ACC112 (cell line): ENCODE measurements at regions not wholly inside any gene's neighbourhood (a gene's known extent, or its start where the extent isn't known, plus 50 kb on each side); places are given as distances from the start of the nearest gene placed in this dataset.
"Not testable (repeated sequence)": the region's sequence is repeated elsewhere in the genome, so short reads cannot be mapped to it uniquely, and the experiment has no call there.

Source experiments
- H2AFZ ChIP-seq: fragments of 200-600 bp; sonication (generic); one replicate; pipeline ENCODE4 v1.6.0; 2017; ENCODE audit warnings: antibody characterized with exemption, low read length; ENCODE audit not compliant: unreplicated experiment
- H3K27ac ChIP-seq: fragments of 200-600 bp; sonication (generic); 2 replicates; pipeline ENCODE4 v1.5.1; 2014; ENCODE audit warnings: low read depth, mild to moderate bottlenecking, antibody characterized with exemption, low read length, moderate library complexity
- H3K27me3 ChIP-seq: fragments of 200-600 bp; sonication (generic); 2 replicates; pipeline ENCODE4 v1.6.1; 2014; ENCODE audit warnings: mild to moderate bottlenecking, antibody characterized with exemption, low read length, moderate library complexity, mixed read lengths; ENCODE audit not compliant: insufficient read depth
- H3K36me3 ChIP-seq: fragments of 200-600 bp; sonication (generic); 2 replicates; pipeline ENCODE4 v1.6.1; 2016; ENCODE audit warnings: mild to moderate bottlenecking, antibody characterized with exemption, low read length, moderate library complexity, mixed read lengths; ENCODE audit not compliant: insufficient read depth
- H3K4me1 ChIP-seq: fragments of 200-600 bp; sonication (generic); one replicate; pipeline ENCODE4 v1.6.1; 2016; ENCODE audit warnings: low read length, mixed read lengths; ENCODE audit not compliant: insufficient read depth, unreplicated experiment, control insufficient read depth
- H3K4me3 ChIP-seq: fragments of 200-600 bp; sonication (generic); 2 replicates; pipeline ENCODE4 v1.5.1; 2014; ENCODE audit warnings: mild to moderate bottlenecking, low read depth, low read length
- H3K79me2 ChIP-seq: fragments of 200-600 bp; sonication (generic); one replicate; pipeline ENCODE4 v1.6.0; 2016; ENCODE audit warnings: low read length; ENCODE audit not compliant: control insufficient read depth, unreplicated experiment, insufficient read depth

DNA sequence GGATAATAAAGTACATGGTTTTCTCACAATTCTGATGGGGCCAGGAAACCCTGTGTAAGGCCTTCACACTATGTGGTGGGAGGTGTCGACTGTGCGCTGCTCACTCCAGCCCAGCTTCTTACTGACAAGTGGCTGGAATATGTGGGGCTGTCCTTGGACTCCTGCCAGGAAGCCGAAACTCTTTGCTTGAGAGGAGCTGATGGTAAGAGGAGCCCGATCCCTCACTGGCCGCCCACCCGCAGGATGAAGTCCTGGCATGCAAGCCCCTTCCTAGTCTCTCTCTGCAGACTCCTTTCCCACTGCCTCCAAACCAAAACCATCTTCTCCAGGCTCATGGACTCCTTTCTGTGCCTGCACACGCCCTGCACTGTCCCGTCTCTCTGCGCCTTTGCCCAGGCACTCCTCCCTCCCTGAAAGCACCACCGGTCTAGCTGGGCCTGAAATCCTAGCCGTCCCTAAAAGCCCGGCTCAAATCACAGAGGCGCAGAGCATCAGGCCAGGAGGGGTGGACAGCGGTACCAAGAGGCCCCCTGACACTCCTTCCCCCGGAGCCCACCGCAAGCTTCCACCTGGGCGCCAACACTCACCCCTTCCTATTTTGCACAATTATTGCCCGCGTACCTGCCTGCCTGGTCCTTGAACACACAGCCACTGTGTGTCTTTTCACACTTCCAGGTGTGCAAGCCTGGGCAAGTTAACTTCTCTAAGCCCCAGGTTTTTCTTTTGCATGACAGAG lies 125.8 kb upstream of the ZNF746 start:
- Histone ChIP-seq H3K27me3 (peaks cover 18% of the 10 kb centered on the region), H3K36me3 (peaks cover 11% of the 10 kb centered on the region; the same call in 1 of the 2 replicates), H3K79me2 (peaks cover 37% of the 10 kb centered on the region), H3K4me3 (peak overlapping the region; percentile 85), H3K4me1 (peaks cover 11% of the 10 kb centered on the region)
- H3K27ac ChIP-seq, H2AFZ ChIP-seq: not testable (repeated sequence)

DNA sequence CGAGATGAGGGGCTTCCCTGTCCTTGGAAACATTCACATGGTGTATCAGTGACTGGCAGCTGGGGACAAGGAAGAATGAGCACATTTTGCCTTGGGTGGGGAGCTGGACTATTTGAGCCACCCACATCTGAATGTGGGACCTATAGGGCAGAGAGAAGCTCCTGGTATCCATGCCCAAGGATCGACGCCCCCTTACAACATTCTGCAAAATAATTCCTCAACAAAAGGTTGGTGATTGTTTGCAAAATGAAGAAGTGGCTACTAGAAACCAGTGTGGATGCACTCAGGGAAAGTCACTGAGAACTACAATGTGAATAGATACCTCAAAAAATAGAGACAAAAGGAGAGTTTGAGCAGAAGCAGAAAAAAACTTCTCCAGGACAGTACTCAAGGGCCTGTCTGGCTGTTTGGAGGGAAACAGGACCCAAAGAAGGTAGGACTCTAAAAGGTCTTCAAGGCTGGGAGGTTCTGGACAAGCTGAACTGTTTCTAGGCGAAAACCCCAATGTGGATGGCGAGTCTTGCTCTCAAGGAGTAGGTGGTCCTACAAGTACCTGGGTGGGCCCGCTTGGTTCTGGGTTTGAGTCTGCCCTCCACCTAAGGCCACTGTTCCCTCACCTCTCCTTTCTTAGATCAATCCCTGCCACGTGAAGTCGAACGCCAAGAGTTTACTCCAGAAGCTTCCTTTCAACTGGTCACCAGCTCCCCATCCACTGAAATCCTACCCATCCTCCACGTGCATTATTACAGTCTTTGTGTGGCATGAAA lies 125.0 kb upstream of the ZNF746 start:
- Histone ChIP-seq H3K27ac (no peak overlapping the region), H3K27me3 (peaks cover 10% of the 10 kb centered on the region; the same call in 1 of the 2 replicates), H3K79me2 (peaks cover 37% of the 10 kb centered on the region), H3K36me3 (peaks cover 11% of the 10 kb centered on the region; the same call in 1 of the 2 replicates), H3K4me3 (peak overlapping the region; percentile 85), H3K4me1 (peaks cover 11% of the 10 kb centered on the region), H2AFZ (no peak overlapping the region)

DNA sequence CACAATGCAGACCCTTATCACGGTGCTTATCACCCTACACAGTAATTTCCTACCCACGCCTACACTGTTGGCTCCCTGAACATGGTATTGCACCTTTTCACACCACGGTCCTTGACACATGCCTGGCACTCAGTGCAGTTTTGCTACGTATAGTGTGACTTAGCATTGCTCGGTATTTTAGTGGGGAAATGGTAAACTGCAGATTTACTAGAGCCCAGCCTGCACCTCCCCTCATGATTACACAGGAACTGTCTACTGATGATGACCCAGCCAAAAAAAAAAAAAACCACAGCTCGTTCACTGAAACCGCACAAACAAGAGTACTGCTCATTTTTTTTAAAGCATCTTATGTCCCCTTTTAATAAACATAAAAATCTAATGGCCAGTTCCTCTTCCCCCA lies 124.2 kb upstream of the ZNF746 start:
- Histone ChIP-seq H3K36me3 (peaks cover 17% of the 10 kb centered on the region; the same call in 1 of the 2 replicates), H3K4me3 (no peak overlapping the region), H3K79me2 (peaks cover 37% of the 10 kb centered on the region), H2AFZ (no peak overlapping the region), H3K4me1 (peaks cover 11% of the 10 kb centered on the region), H3K27me3 (peaks cover 4% of the 10 kb centered on the region; the same call in 1 of the 2 replicates), H3K27ac (no peak overlapping the region)

DNA sequence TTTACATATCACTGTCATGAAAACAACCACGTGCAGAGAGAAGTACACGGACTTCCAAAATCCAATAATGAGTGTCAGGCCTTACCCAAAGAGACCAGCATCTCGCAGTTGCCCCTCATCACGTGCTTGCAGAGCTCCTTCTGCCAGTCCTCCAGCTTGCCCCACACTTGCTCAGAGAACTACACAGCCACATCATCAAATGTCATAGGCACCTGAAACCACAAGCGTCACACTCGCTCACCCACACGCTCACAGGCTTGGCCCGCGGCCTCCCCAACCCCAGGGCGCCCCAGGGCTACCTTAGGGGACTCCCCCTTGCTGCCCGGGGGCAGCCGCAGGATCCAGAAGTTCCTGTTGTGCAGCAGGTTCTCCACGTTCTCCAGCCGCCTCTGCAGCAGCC lies 123.4 kb upstream of the ZNF746 start:
- Histone ChIP-seq H3K4me1 (peaks cover 11% of the 10 kb centered on the region), H3K4me3 (no peak overlapping the region), H3K27me3 (no peaks in the 10 kb centered on the region), H3K79me2 (peaks cover 37% of the 10 kb centered on the region), H3K27ac (no peak overlapping the region), H2AFZ (no peak overlapping the region), H3K36me3 (peaks cover 17% of the 10 kb centered on the region; the same call in 1 of the 2 replicates)

DNA sequence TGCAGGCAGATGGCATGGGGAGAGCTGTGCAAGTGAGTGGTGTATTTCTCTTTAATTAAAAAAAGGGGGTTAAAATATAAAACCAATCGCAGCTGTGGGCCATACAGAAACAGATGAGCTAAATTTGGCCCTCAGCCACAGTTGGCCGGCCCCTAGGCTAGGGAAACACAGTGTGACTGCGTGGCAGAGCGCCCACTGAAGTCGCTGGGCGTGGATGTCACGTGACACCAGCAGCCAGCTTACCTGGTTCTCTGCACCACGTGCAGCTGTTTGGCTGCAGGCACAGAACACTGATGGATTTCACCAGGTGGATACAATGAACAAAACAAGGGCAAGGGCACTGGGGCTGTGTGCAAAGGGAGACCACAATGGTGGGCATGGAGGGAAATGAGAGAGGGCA lies 119.3 kb upstream of the ZNF746 start:
- peaks cover 23% of the 10 kb centered on the region; the same call in 1 of the 2 replicates for H3K36me3 ChIP-seq
- no peaks in the 10 kb centered on the region for H3K27me3 ChIP-seq
- no peak overlapping the region for H3K27ac ChIP-seq
- H3K4me3 ChIP-seq = no peak overlapping the region
- H3K4me1 ChIP-seq = no peaks in the 10 kb centered on the region
- no peak overlapping the region for H2AFZ ChIP-seq
- H3K79me2 ChIP-seq = peaks cover 12% of the 10 kb centered on the region

DNA sequence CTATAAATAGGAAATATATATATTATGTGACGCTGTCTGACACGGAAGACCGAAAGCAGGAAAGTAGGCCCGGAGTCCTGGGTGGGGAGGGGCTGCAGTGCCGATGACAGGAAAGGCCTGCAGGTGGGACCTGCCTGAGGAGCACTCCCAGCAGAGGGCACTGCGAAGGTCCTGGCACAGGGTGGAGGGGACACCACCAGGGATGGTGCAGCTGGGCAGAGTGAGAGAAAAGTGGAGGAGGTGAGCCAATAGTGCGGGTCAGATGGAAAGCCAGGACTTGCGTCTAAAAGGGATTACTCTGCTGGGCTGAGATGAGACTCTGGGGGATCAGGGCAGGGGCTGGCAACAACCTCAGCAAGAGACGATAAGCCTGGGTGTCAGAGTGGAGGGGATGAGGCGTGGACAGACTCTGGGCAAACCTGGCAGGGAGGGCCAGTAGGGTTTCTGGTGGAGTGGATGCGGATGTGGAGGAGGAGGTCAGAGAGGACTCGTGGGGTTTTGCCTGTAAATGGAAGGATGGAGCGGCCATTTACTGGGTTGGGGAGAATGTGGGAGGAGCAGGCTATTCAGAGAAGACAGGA lies 118.2 kb upstream of the ZNF746 start:
- no peak overlapping the region for H3K27ac ChIP-seq
- no peak overlapping the region for H2AFZ ChIP-seq
- no peaks in the 10 kb centered on the region for H3K27me3 ChIP-seq
- peaks cover 4% of the 10 kb centered on the region for H3K79me2 ChIP-seq
- no peak overlapping the region for H3K4me3 ChIP-seq
- H3K36me3 ChIP-seq = peaks cover 22% of the 10 kb centered on the region; the same call in 1 of the 2 replicates
- no peaks in the 10 kb centered on the region for H3K4me1 ChIP-seq

DNA sequence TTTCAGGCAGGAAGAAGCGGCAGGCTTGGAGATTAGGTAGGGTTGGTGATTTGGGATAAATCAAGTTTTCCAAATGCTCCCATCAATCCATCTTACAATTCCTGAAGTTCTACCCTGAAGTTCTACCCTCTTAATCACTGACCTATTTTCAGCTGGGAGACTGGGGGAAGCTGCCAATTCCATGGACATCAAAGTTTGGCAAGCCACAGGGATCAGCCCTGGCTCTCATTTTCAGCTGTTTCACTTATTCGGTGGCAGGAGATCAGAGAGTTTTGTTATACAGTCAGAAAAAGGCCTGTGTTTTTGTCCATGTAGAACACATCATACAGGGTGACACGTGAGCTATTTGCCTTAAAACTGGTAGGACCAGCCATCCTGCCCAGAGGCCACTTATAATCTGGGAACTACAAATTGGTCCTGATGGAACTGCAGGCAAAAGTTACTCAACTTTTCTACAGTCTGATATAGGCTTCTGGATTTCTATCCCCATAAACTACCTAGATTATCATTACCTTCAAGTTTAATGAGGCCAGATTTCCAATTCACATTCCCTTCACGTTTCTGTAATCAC lies 112.9 kb upstream of the ZNF746 start:
- Histone ChIP-seq H3K27me3 (no peaks in the 10 kb centered on the region), H3K27ac (no peak overlapping the region), H3K36me3 (peaks cover 13% of the 10 kb centered on the region; the same call in 1 of the 2 replicates), H2AFZ (no peak overlapping the region), H3K79me2 (no peaks in the 10 kb centered on the region), H3K4me3 (no peak overlapping the region), H3K4me1 (no peaks in the 10 kb centered on the region)

DNA sequence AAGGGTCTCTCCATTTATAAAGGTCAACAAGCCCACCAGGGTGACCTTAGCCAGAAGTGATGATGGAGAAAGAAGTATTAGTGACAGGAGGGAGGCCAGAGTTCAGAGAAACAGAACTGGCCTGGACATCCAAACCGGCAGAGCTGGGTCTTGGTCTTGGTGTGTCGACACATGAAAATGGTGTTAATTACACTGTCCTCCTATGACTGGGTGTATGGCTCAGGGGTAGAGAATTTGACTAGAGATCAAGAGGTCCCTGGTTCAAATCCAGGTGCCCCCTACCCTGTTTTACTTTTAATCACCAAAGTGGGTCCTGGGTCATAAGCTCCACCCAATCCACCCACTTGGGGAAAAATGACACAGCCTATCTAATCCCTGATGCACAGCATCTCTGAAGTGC lies 110.6 kb upstream of the ZNF746 start:
- H3K27ac ChIP-seq = no peak overlapping the region
- no peaks in the 10 kb centered on the region for H3K27me3 ChIP-seq

DNA sequence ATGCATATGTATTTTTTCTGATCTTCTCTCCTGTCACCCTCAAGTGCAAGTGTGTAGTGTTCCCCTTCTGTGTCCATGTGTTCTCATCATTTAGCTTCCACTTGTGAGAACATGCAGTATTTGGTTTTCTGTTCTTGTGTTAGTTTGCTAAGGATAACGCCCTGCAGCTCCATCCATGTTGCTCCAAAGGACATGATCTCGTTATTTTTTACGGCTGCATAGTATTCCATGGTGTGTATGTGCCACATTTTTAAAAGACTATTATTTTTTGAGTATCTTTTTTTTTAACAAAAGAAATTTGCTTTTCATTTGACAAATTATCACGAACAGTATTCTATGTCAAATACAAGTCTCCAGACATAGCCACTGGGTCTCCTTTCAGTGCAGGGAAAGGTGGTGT lies 110.1 kb upstream of the ZNF746 start:
- peaks cover 7% of the 10 kb centered on the region; the same call in 1 of the 2 replicates for H3K36me3 ChIP-seq

More for the DNA sequence above, 110.6 kb upstream of the ZNF746 start:
- H2AFZ ChIP-seq = no peak overlapping the region
- H3K36me3 ChIP-seq = peaks cover 8% of the 10 kb centered on the region; the same call in 1 of the 2 replicates
- H3K79me2 ChIP-seq = no peaks in the 10 kb centered on the region
- H3K4me3 ChIP-seq = no peak overlapping the region
- H3K4me1 ChIP-seq = no peaks in the 10 kb centered on the region

DNA sequence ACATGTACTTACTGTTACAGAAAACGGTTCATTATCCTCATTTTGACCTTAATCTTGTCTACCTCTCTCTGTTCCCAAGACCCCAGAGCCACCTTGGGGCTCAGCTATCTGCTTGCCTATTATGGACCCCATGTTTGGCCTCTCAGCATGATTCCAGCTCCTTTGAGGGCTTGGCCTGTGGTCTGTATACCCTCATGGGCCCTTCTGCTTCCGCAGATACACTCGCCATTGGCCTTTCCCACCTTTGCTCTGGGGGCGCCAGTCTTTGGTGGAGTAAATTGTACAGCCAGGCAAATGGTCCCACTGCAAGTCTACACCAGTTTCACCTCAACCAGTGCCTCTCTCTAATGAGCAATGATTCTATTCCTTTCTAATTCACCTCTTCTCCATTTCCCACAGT lies 109.2 kb upstream of the ZNF746 start:
- no peaks in the 10 kb centered on the region for H3K27me3 ChIP-seq
- H3K79me2 ChIP-seq = no peaks in the 10 kb centered on the region
- no peak overlapping the region for H3K27ac ChIP-seq
- no peak overlapping the region for H2AFZ ChIP-seq
- H3K4me1 ChIP-seq = no peaks in the 10 kb centered on the region
- peaks cover 7% of the 10 kb centered on the region; the same call in 1 of the 2 replicates for H3K36me3 ChIP-seq
- H3K4me3 ChIP-seq = no peak overlapping the region

More for the DNA sequence above, 110.1 kb upstream of the ZNF746 start:
- Histone ChIP-seq H3K27me3 (no peaks in the 10 kb centered on the region), H3K4me3 (no peak overlapping the region), H2AFZ (no peak overlapping the region), H3K79me2 (no peaks in the 10 kb centered on the region), H3K4me1 (no peaks in the 10 kb centered on the region), H3K27ac (no peak overlapping the region)
